NCI-H2081 treated with DMSO at 0.1 percent for 48 hours (cell line): ENCODE measurements at regions not wholly inside any gene's neighbourhood (a gene's known extent, or its start where the extent isn't known, plus 50 kb on each side); places are given as distances from the start of the nearest gene placed in this dataset.

Experiments
- DNase-seq: peaks from one replicate; lab custom pipeline; 2025; lab: John Stamatoyannopoulos, UW

- no peak for DNase-seq
Measured at GRCh38 chr7:27299861-27300260, 57.3 kb downstream of the EVX1 start.

GRCh38 chr7:27300421-27300820 lies 57.8 kb downstream of the EVX1 start:
- no peak for DNase-seq

- DNase-seq: no peak
Measured at GRCh38 chr7:27302590-27302989, 60.0 kb downstream of the EVX1 start.

GRCh38 chr7:27303026-27303425 lies 60.4 kb downstream of the EVX1 start:
- no peak for DNase-seq

GRCh38 chr7:27305854-27306253 lies 63.3 kb downstream of the EVX1 start:
- no peak for DNase-seq

- no peak for DNase-seq
Measured at GRCh38 chr7:27312820-27313219, 70.2 kb downstream of the EVX1 start.

- DNase-seq: no peak
Measured at GRCh38 chr7:27314111-27314510, 71.5 kb downstream of the EVX1 start.

- no peak for DNase-seq
Measured at GRCh38 chr7:27315066-27315465, 72.5 kb downstream of the EVX1 start.

- DNase-seq: no peak
Measured at GRCh38 chr7:27316311-27316710, 73.7 kb downstream of the EVX1 start.

- DNase-seq: no peak
Measured at GRCh38 chr7:27324246-27324645, 81.6 kb downstream of the EVX1 start.

- DNase-seq: no peak
Measured at GRCh38 chr7:27329909-27330308, 87.3 kb downstream of the EVX1 start.

- no peak for DNase-seq
Measured at GRCh38 chr7:27339478-27339877, 96.9 kb downstream of the EVX1 start.

- DNase-seq: no peak
Measured at GRCh38 chr7:27344471-27344870, 101.9 kb downstream of the EVX1 start.

GRCh38 chr7:27345164-27345887 lies 102.7 kb downstream of the EVX1 start:
- DNase-seq: no peak

- DNase-seq: no peak
Measured at GRCh38 chr7:27345997-27346396, 103.4 kb downstream of the EVX1 start.

GRCh38 chr7:27346531-27347275 lies 104.1 kb downstream of the EVX1 start:
- no peak for DNase-seq

- no peak for DNase-seq
Measured at GRCh38 chr7:27347276-27347640, 104.7 kb downstream of the EVX1 start.

- DNase-seq: no peak
Measured at GRCh38 chr7:27349621-27350020, 107.0 kb downstream of the EVX1 start.

- peak; percentile 73 for DNase-seq
Measured at GRCh38 chr7:27351137-27351536, 108.5 kb downstream of the EVX1 start.

- no peak for DNase-seq
Measured at GRCh38 chr7:27351786-27352185, 109.2 kb downstream of the EVX1 start.

- DNase-seq: no peak
Measured at GRCh38 chr7:27359181-27360125, 116.9 kb downstream of the EVX1 start.

GRCh38 chr7:27361522-27361921 lies 118.9 kb downstream of the EVX1 start:
- DNase-seq: no peak

- no peak for DNase-seq
Measured at GRCh38 chr7:27362026-27362425, 119.4 kb downstream of the EVX1 start.
